ENCODE measurements at regions not wholly inside any gene's neighbourhood (a gene's known extent, or its start where the extent isn't known, plus 50 kb on each side); places are given as distances from the start of the nearest gene placed in this dataset.

GRCh38 chr2:239727182-239727775 is 297.9 kb downstream of the NDUFA10 start:
- Mint-ChIP-seq H3K9me3 (peaks cover 0 to 4% (median 0%) of the 10 kb centered on the region in 7 donors), H3K4me1 (no peaks in the 10 kb centered on the region), H3K4me3 (no peak overlapping the region), H3K27ac (no peak overlapping the region), H3K27me3 (ENCODE audit: low read depth in 3 of 3) (peaks cover 0 to 4% (median 2%) of the 10 kb centered on the region in 3 donors), H3K36me3 (no peaks in the 10 kb centered on the region)
- H2AFZ ChIP-seq (ENCODE audit: insufficient read depth, low read depth, low read length, poor library complexity, severe bottlenecking) = no peak overlapping the region
- H3K9ac ChIP-seq (ENCODE audit: insufficient read depth, low read length, poor library complexity, severe bottlenecking) = no peak overlapping the region
- no peak for TF ChIP-seq CTCF (IDR thresholded peaks at IDR 0.05)
- H3K79me2 ChIP-seq (ENCODE audit: insufficient read depth, low read length) = no peaks in the 10 kb centered on the region
- H3K27me3 ChIP-seq (ENCODE audit: control insufficient read depth in 2 of 2, insufficient read depth in 2 of 2, low read length in 2 of 2) = no peaks in the 10 kb centered on the region
- WGBS (ENCODE audit: insufficient coverage) = 96% methylated on average over 12 of the region's 16 CpGs
- no peaks in the 10 kb centered on the region for H3K36me3 ChIP-seq (replicated peaks in 1 of 2; ENCODE audit: control insufficient read depth in 1 of 2, insufficient read depth in 2 of 2, low read length in 2 of 2)
- intact Hi-C loops (cut with micrococcal nuclease) = no loop called here
- H3K4me2 ChIP-seq (replicated peaks; ENCODE audit: extremely low read depth, low read length, poor library complexity, severe bottlenecking) = no peak overlapping the region
- H3K4me3 ChIP-seq (replicated peaks in 1 of 3; ENCODE audit: low read depth in 2 of 3, low read length in 3 of 3) = no peak overlapping the region
- H3K9me3 ChIP-seq (replicated peaks in 1 of 2; ENCODE audit: control insufficient read depth in 1 of 2, insufficient read depth in 1 of 2, low read length in 2 of 2) = no peaks in the 10 kb centered on the region
- no peak for DNase-seq
- H3K4me1 ChIP-seq (ENCODE audit: control insufficient read depth in 1 of 2, insufficient read depth in 2 of 2, low read length in 2 of 2) = no peaks in the 10 kb centered on the region
- H3K27ac ChIP-seq (ENCODE audit: low read depth in 1 of 2, low read length in 2 of 2) = no peak overlapping the region
- H4K20me1 ChIP-seq (ENCODE audit: insufficient read depth, low read length) = no peaks in the 10 kb centered on the region

GRCh38 chr2:239726631-239727181 is 298.4 kb downstream of the NDUFA10 start:
- intact Hi-C loops (cut with micrococcal nuclease) = no loop called here
- H3K9me3 Mint-ChIP-seq = peaks cover 0 to 4% (median 0%) of the 10 kb centered on the region in 7 donors
- H3K27me3 Mint-ChIP-seq (ENCODE audit: low read depth in 3 of 3) = peaks cover 0 to 3% (median 2%) of the 10 kb centered on the region in 3 donors
- no peak overlapping the region for H2AFZ ChIP-seq (ENCODE audit: insufficient read depth, low read depth, low read length, poor library complexity, severe bottlenecking)
- H3K4me1 ChIP-seq (ENCODE audit: control insufficient read depth in 1 of 2, insufficient read depth in 2 of 2, low read length in 2 of 2) = no peaks in the 10 kb centered on the region
- no peaks in the 10 kb centered on the region for H3K36me3 Mint-ChIP-seq
- H3K4me3 Mint-ChIP-seq = no peak overlapping the region
- no peak overlapping the region for H3K27ac Mint-ChIP-seq
- no peaks in the 10 kb centered on the region for H3K79me2 ChIP-seq (ENCODE audit: insufficient read depth, low read length)
- H3K9ac ChIP-seq (ENCODE audit: insufficient read depth, low read length, poor library complexity, severe bottlenecking) = no peak overlapping the region
- no peak for DNase-seq
- H3K27me3 ChIP-seq (ENCODE audit: control insufficient read depth in 2 of 2, insufficient read depth in 2 of 2, low read length in 2 of 2) = no peaks in the 10 kb centered on the region
- WGBS (ENCODE audit: insufficient coverage) = 95% methylated on average over 13 of the region's 13 CpGs
- no peak overlapping the region for H3K4me3 ChIP-seq (replicated peaks in 1 of 3; ENCODE audit: low read depth in 2 of 3, low read length in 3 of 3)
- no peaks in the 10 kb centered on the region for H3K4me1 Mint-ChIP-seq
- H3K9me3 ChIP-seq (replicated peaks in 1 of 2; ENCODE audit: control insufficient read depth in 1 of 2, insufficient read depth in 1 of 2, low read length in 2 of 2) = no peaks in the 10 kb centered on the region
- H3K36me3 ChIP-seq (replicated peaks in 1 of 2; ENCODE audit: control insufficient read depth in 1 of 2, insufficient read depth in 2 of 2, low read length in 2 of 2) = no peaks in the 10 kb centered on the region
- no peak overlapping the region for H3K4me2 ChIP-seq (replicated peaks; ENCODE audit: extremely low read depth, low read length, poor library complexity, severe bottlenecking)
- no peak overlapping the region for H3K27ac ChIP-seq (ENCODE audit: low read depth in 1 of 2, low read length in 2 of 2)
- H4K20me1 ChIP-seq (ENCODE audit: insufficient read depth, low read length) = no peaks in the 10 kb centered on the region
- TF ChIP-seq CTCF (IDR thresholded peaks at IDR 0.05) = no peak
